ENCODE measurements at regions not wholly inside any gene's neighbourhood (a gene's known extent, or its start where the extent isn't known, plus 50 kb on each side); places are given as distances from the start of the nearest gene placed in this dataset.

GRCh38 chr5:176711883-176712282 lies 64.6 kb downstream of the TSPAN17 start:
- DNase-seq = no peak

- DNase-seq = no peak
Observed at GRCh38 chr5:176712546-176713304, 65.4 kb downstream of the TSPAN17 start.

GRCh38 chr5:176713409-176713808 lies 66.1 kb downstream of the TSPAN17 start:
- no peak for DNase-seq

- DNase-seq = no peak
Observed at GRCh38 chr5:176714067-176714466, 66.8 kb downstream of the TSPAN17 start.

- DNase-seq = peak; percentile 40
Observed at GRCh38 chr5:176716320-176716719, 69.0 kb downstream of the TSPAN17 start.

- no peak for DNase-seq
Observed at GRCh38 chr5:176719113-176719739, 71.9 kb downstream of the TSPAN17 start.

GRCh38 chr5:176721509-176721908 lies 74.2 kb downstream of the TSPAN17 start:
- no peak for DNase-seq

- peak; percentile 23 for DNase-seq
Observed at GRCh38 chr5:176722757-176723156, 75.5 kb downstream of the TSPAN17 start.

- DNase-seq = no peak
Observed at GRCh38 chr5:176723440-176723839, 76.2 kb downstream of the TSPAN17 start.

- peak; percentile 67 for DNase-seq
Observed at GRCh38 chr5:176724472-176724871, 77.2 kb downstream of the TSPAN17 start.

- DNase-seq = no peak
Observed at GRCh38 chr5:176725521-176726280, 78.4 kb downstream of the TSPAN17 start.

GRCh38 chr5:176726746-176727527 lies 79.7 kb downstream of the TSPAN17 start:
- DNase-seq = no peak

GRCh38 chr5:176727528-176727900 lies 80.2 kb downstream of the TSPAN17 start:
- no peak for DNase-seq

GRCh38 chr5:176727983-176728675 lies 80.8 kb downstream of the TSPAN17 start:
- DNase-seq = no peak

GRCh38 chr5:176728831-176729251 lies 81.5 kb upstream of the UNC5A start:
- DNase-seq = no peak

GRCh38 chr5:176730815-176731475 lies 79.4 kb upstream of the UNC5A start:
- DNase-seq = no peak

GRCh38 chr5:176731506-176732160 lies 78.7 kb upstream of the UNC5A start:
- DNase-seq = no peak

GRCh38 chr5:176732306-176732705 lies 78.1 kb upstream of the UNC5A start:
- no peak for DNase-seq

GRCh38 chr5:176732736-176733405 lies 77.5 kb upstream of the UNC5A start:
- DNase-seq = peak; percentile 12

- DNase-seq = peak; percentile 65
Observed at GRCh38 chr5:176733406-176734262, 76.7 kb upstream of the UNC5A start.

All from NCI-H2171 treated with DMSO at 0.1 percent for 48 hours (cell line).